Fibroblast of pulmonary artery (primary cell): ENCODE measurements at regions not wholly inside any gene's neighbourhood (a gene's known extent, or its start where the extent isn't known, plus 50 kb on each side); places are given as distances from the start of the nearest gene placed in this dataset.

ENCODE experiments used
- DNase-seq: peaks from one replicate; pipeline ENCODE4 v3.0.0-alpha.2; 2010; ENCODE audit warnings: low read depth
- H3K4me3 ChIP-seq: replicated peaks from 2 replicates; pipeline ENCODE4 v1.5.1; 2011; ENCODE audit warnings: low read depth, mild to moderate bottlenecking, control low read depth, low read length, moderate library complexity
- CTCF ChIP-seq: IDR thresholded peaks from 2 replicates; pipeline ENCODE4 v1.5.1; 2011; ENCODE audit warnings: mild to moderate bottlenecking, control low read depth, low read length, inconsistent platforms; ENCODE audit errors: missing control alignments

GRCh38 chr5:61280205-61280604 lies 51.9 kb upstream of the ZSWIM6 start:
- no peak overlapping the region for H3K4me3 ChIP-seq
- DNase-seq, result peak; percentile 77
- no peak for TF ChIP-seq CTCF

- no peak for TF ChIP-seq CTCF
- DNase-seq, result no peak
- no peak overlapping the region for H3K4me3 ChIP-seq
These were observed 51.2 kb upstream of the ZSWIM6 start for GRCh38 chr5:61280761-61281427.

- TF ChIP-seq CTCF, result no peak
- H3K4me3 ChIP-seq, result no peak overlapping the region
- DNase-seq, result no peak
These were observed 50.4 kb upstream of the ZSWIM6 start for GRCh38 chr5:61281686-61282085.
